Gastroesophageal sphincter (tissue), 2 donors: ENCODE measurements at regions not wholly inside any gene's neighbourhood (a gene's known extent, or its start where the extent isn't known, plus 50 kb on each side); places are given as distances from the start of the nearest gene placed in this dataset.

ENCODE experiments used
- POLR2A ChIP-seq, 2 donors: fragments of 450-650 bp; IDR thresholded peaks; one replicate each; pipeline ENCODE4 v1.6.1; 2017; ENCODE audit warnings: antibody characterized with exemption in 2 of 2, mild to moderate bottlenecking in 2 of 2, moderate library complexity in 1 of 2
- POLR2AphosphoS5 ChIP-seq: sonication (generic); formaldehyde crosslinking; IDR thresholded peaks from one replicate; pipeline ENCODE4 v1.6.1; 2017; ENCODE audit warnings: antibody characterized with exemption

DNA sequence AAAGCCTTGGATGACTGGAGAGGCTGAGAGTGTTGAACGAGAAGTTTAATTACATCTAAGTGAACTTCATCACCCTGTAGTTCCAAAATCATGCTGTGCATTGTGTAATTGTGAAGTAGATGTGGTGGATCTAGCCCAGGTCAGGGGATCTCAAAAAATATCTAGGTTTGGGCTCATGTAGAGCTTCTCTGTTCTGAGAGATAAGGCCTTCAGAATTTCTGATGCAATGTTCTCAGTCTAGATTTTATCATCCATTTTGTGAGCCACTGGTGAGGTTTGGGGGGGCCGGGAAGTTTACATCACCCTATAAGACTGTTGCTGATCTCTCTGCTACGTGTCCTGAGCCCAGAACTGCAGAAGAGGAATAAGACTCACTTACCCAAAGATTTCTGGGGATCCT is 719.4 kb downstream of the SOCS6 start:
- TF ChIP-seq POLR2A (IDR thresholded peaks at IDR 0.05) (no peak), POLR2AphosphoS5 (no peak)
